BLaER1 treated with 17β-estradiol and CSF1 and Interleukin-3, amounts not matched to agents 10 nM and 100 nM (cell line): ENCODE measurements at regions not wholly inside any gene's neighbourhood (a gene's known extent, or its start where the extent isn't known, plus 50 kb on each side); places are given as distances from the start of the nearest gene placed in this dataset.

Experiments
- H3K27ac ChIP-seq, 11 experiments: shearing (Covaris generic); formaldehyde crosslinking; 2 replicates each; pipeline ENCODE4 v1.8.1; 2022
- H3K27me3 ChIP-seq, 11 experiments: shearing (Covaris generic); formaldehyde crosslinking; 2 replicates each; pipeline ENCODE4 v1.8.1; 2022
- H3K36me3 ChIP-seq, 11 experiments: shearing (Covaris generic); formaldehyde crosslinking; 2 replicates each; pipeline ENCODE4 v1.8.1; 2022
- H3K4me1 ChIP-seq, 10 experiments: shearing (Covaris generic); formaldehyde crosslinking; 2 replicates each; pipeline ENCODE4 v1.8.1; 2022
- H3K4me2 ChIP-seq, 11 experiments: shearing (Covaris generic); formaldehyde crosslinking; 2 replicates each; pipeline ENCODE4 v1.8.1; 2022
- H3K4me3 ChIP-seq, 10 experiments: shearing (Covaris generic); formaldehyde crosslinking; 2 replicates each; pipeline ENCODE4 v1.8.1; 2022
- H3K9ac ChIP-seq, 11 experiments: shearing (Covaris generic); formaldehyde crosslinking; 2 replicates each; pipeline ENCODE4 v1.8.1; 2022
- H3K9me3 ChIP-seq, 11 experiments: shearing (Covaris generic); formaldehyde crosslinking; replicated peaks in 1 of 11; 2 replicates each; pipeline ENCODE4 v1.8.1; 2022
- H4K20me1 ChIP-seq, 11 experiments: shearing (Covaris generic); formaldehyde crosslinking; 2 replicates each; pipeline ENCODE4 v1.8.1; 2022
- Cebpa-rat ChIP-seq, 11 experiments: shearing (Covaris generic); IDR thresholded peaks; 2 replicates each; pipeline ENCODE4 v1.8.1; 2022

- Histone ChIP-seq H3K4me2 (peak overlapping the region; percentile 64 to 89 (median 80)), H3K4me3 (peak overlapping the region in 2 of 10 experiments; percentile 14 to 24; a peak in 5 of 20 replicates), H3K9me3 (peaks cover 0 to 5% (median 0%) of the 10 kb centered on the region in 11 experiments; a peak in 3 of 22 replicates), H4K20me1 (no peaks in the 10 kb centered on the region), H3K9ac (no peak overlapping the region), H3K27me3 (peaks cover 0 to 27% (median 0%) of the 10 kb centered on the region in 11 experiments; a peak in 4 of 22 replicates), H3K36me3 (no peaks in the 10 kb centered on the region), H3K27ac (peak overlapping the region in 8 of 11 experiments; percentile 30 to 69 (median 57); a peak in 15 of 22 replicates), H3K4me1 (peaks cover 45 to 56% (median 52%) of the 10 kb centered on the region in 10 experiments)
- TF ChIP-seq Cebpa-rat (IDR thresholded peaks at IDR 0.05): no peak
Measured at GRCh38 chr2:36246320-36246990, 109.1 kb upstream of the CRIM1 start.

GRCh38 chr2:36245651-36246050, 109.9 kb upstream of the CRIM1 start:
- peak overlapping the region; percentile 64 to 89 (median 80) for H3K4me2 ChIP-seq

GRCh38 chr2:36238106-36238505, 117.5 kb upstream of the CRIM1 start:
- Histone ChIP-seq H3K9me3 (peaks cover 0 to 10% (median 5%) of the 10 kb centered on the region in 11 experiments; a peak in 7 of 22 replicates), H3K4me2 (no peak overlapping the region), H4K20me1 (no peaks in the 10 kb centered on the region), H3K36me3 (no peaks in the 10 kb centered on the region), H3K4me1 (peaks cover 9 to 26% (median 17%) of the 10 kb centered on the region in 10 experiments), H3K27ac (no peak overlapping the region), H3K4me3 (no peak overlapping the region), H3K9ac (no peak overlapping the region), H3K27me3 (peaks cover 0 to 10% (median 0%) of the 10 kb centered on the region in 11 experiments; a peak in 3 of 22 replicates)
- no peak for TF ChIP-seq Cebpa-rat (IDR thresholded peaks at IDR 0.05)

More at GRCh38 chr2:36245651-36246050, 109.9 kb upstream of the CRIM1 start:
- Histone ChIP-seq H3K9ac (no peak overlapping the region), H3K27ac (peak overlapping the region in 7 of 11 experiments; percentile 0 to 63 (median 12); a peak in 8 of 22 replicates), H3K9me3 (peaks cover 0 to 5% (median 0%) of the 10 kb centered on the region in 11 experiments; a peak in 3 of 22 replicates), H4K20me1 (no peaks in the 10 kb centered on the region), H3K4me1 (peaks cover 51 to 63% (median 57%) of the 10 kb centered on the region in 10 experiments), H3K36me3 (no peaks in the 10 kb centered on the region), H3K4me3 (no peak overlapping the region; a peak in 1 of 20 replicates), H3K27me3 (peaks cover 0 to 28% (median 0%) of the 10 kb centered on the region in 11 experiments; a peak in 4 of 22 replicates)
- no peak for TF ChIP-seq Cebpa-rat (IDR thresholded peaks at IDR 0.05)

GRCh38 chr2:36235882-36236281, 119.7 kb upstream of the CRIM1 start:
- Histone ChIP-seq H3K9me3 (peaks cover 0 to 10% (median 5%) of the 10 kb centered on the region in 11 experiments; a peak in 7 of 22 replicates), H3K4me1 (peaks cover 6 to 13% (median 11%) of the 10 kb centered on the region in 10 experiments; a peak in 17 of 20 replicates), H3K4me2 (no peak overlapping the region), H3K36me3 (no peaks in the 10 kb centered on the region), H4K20me1 (no peaks in the 10 kb centered on the region), H3K27ac (no peak overlapping the region), H3K9ac (no peak overlapping the region), H3K27me3 (no peaks in the 10 kb centered on the region), H3K4me3 (no peak overlapping the region)
- no peak for TF ChIP-seq Cebpa-rat (IDR thresholded peaks at IDR 0.05)

- no peak for TF ChIP-seq Cebpa-rat (IDR thresholded peaks at IDR 0.05)
- H3K4me2 ChIP-seq: no peak overlapping the region
- no peaks in the 10 kb centered on the region for H3K27me3 ChIP-seq
- no peaks in the 10 kb centered on the region for H3K36me3 ChIP-seq
- H3K4me1 ChIP-seq: peaks cover 5 to 9% (median 6%) of the 10 kb centered on the region in 10 experiments; a peak in 16 of 20 replicates
- H4K20me1 ChIP-seq: no peaks in the 10 kb centered on the region
- H3K27ac ChIP-seq: no peak overlapping the region
- peaks cover 0 to 10% (median 5%) of the 10 kb centered on the region in 11 experiments; a peak in 7 of 22 replicates for H3K9me3 ChIP-seq
- no peak overlapping the region for H3K4me3 ChIP-seq
- H3K9ac ChIP-seq: no peak overlapping the region
Measured at GRCh38 chr2:36235426-36235825, 120.2 kb upstream of the CRIM1 start.

GRCh38 chr2:36223259-36223658, 132.3 kb upstream of the CRIM1 start:
- TF ChIP-seq Cebpa-rat (IDR thresholded peaks at IDR 0.05): no peak
- no peaks in the 10 kb centered on the region for H4K20me1 ChIP-seq
- no peaks in the 10 kb centered on the region for H3K4me1 ChIP-seq
- H3K4me2 ChIP-seq: no peak overlapping the region
- H3K36me3 ChIP-seq: no peaks in the 10 kb centered on the region
- H3K9me3 ChIP-seq: no peaks in the 10 kb centered on the region
- H3K9ac ChIP-seq: no peak overlapping the region
- no peaks in the 10 kb centered on the region for H3K27me3 ChIP-seq
- H3K27ac ChIP-seq: no peak overlapping the region
- no peak overlapping the region for H3K4me3 ChIP-seq

- H3K4me2 ChIP-seq: no peak overlapping the region
- H3K4me3 ChIP-seq: no peak overlapping the region
- peak in 1 of 11 experiments; percentile 43; a peak in 1 of 22 replicates for TF ChIP-seq Cebpa-rat (IDR thresholded peaks at IDR 0.05)
- H3K9me3 ChIP-seq: no peaks in the 10 kb centered on the region
- no peaks in the 10 kb centered on the region for H4K20me1 ChIP-seq
- no peak overlapping the region for H3K27ac ChIP-seq
- H3K9ac ChIP-seq: no peak overlapping the region
- no peaks in the 10 kb centered on the region for H3K4me1 ChIP-seq
- H3K27me3 ChIP-seq: no peaks in the 10 kb centered on the region
- no peaks in the 10 kb centered on the region for H3K36me3 ChIP-seq
Measured at GRCh38 chr2:36222485-36222884, 133.1 kb upstream of the CRIM1 start.

GRCh38 chr2:36214691-36215090, 140.9 kb upstream of the CRIM1 start:
- Histone ChIP-seq H3K4me1 (no peaks in the 10 kb centered on the region), H3K4me2 (no peak overlapping the region), H3K27ac (no peak overlapping the region), H3K4me3 (no peak overlapping the region), H3K9ac (no peak overlapping the region), H3K9me3 (peaks cover 0 to 6% (median 0%) of the 10 kb centered on the region in 11 experiments; a peak in 5 of 22 replicates), H3K27me3 (no peaks in the 10 kb centered on the region), H4K20me1 (no peaks in the 10 kb centered on the region), H3K36me3 (no peaks in the 10 kb centered on the region)
- no peak for TF ChIP-seq Cebpa-rat (IDR thresholded peaks at IDR 0.05)

- Histone ChIP-seq H3K36me3 (no peaks in the 10 kb centered on the region), H3K4me2 (no peak overlapping the region), H4K20me1 (no peaks in the 10 kb centered on the region), H3K27ac (no peak overlapping the region), H3K9me3 (peaks cover 0 to 6% (median 0%) of the 10 kb centered on the region in 11 experiments; a peak in 5 of 22 replicates), H3K27me3 (no peaks in the 10 kb centered on the region), H3K4me1 (no peaks in the 10 kb centered on the region), H3K4me3 (no peak overlapping the region), H3K9ac (no peak overlapping the region)
- no peak for TF ChIP-seq Cebpa-rat (IDR thresholded peaks at IDR 0.05)
Measured at GRCh38 chr2:36203366-36203765, 152.2 kb upstream of the CRIM1 start.
